ENCODE measurements at regions not wholly inside any gene's neighbourhood (a gene's known extent, or its start where the extent isn't known, plus 50 kb on each side); places are given as distances from the start of the nearest gene placed in this dataset.

- DNase-seq: no peak
Measured at GRCh38 chr2:6492573-6492972, 373.1 kb downstream of the CMPK2 start.

- DNase-seq: no peak
Measured at GRCh38 chr2:6493266-6493665, 372.4 kb downstream of the CMPK2 start.

- DNase-seq: no peak
Measured at GRCh38 chr2:6493669-6494068, 372.0 kb downstream of the CMPK2 start.

GRCh38 chr2:6495466-6495865 is 370.2 kb downstream of the CMPK2 start:
- DNase-seq: no peak

- no peak for DNase-seq
Measured at GRCh38 chr2:6496376-6496775, 369.3 kb downstream of the CMPK2 start.

- DNase-seq: no peak
Measured at GRCh38 chr2:6497048-6497447, 368.7 kb downstream of the CMPK2 start.

- DNase-seq: no peak
Measured at GRCh38 chr2:6498841-6499240, 366.9 kb downstream of the CMPK2 start.

GRCh38 chr2:6499691-6500090 is 366.0 kb downstream of the CMPK2 start:
- DNase-seq: no peak

GRCh38 chr2:6506361-6506794 is 359.3 kb downstream of the CMPK2 start:
- peak; percentile 79 for DNase-seq

GRCh38 chr2:6506859-6507258 is 358.8 kb downstream of the CMPK2 start:
- no peak for DNase-seq

- no peak for DNase-seq
Measured at GRCh38 chr2:6510532-6510931, 355.2 kb downstream of the CMPK2 start.

- no peak for DNase-seq
Measured at GRCh38 chr2:6512589-6512988, 353.1 kb downstream of the CMPK2 start.

GRCh38 chr2:6516674-6517073 is 349.0 kb downstream of the CMPK2 start:
- no peak for DNase-seq

GRCh38 chr2:6518361-6518760 is 347.3 kb downstream of the CMPK2 start:
- no peak for DNase-seq

GRCh38 chr2:6523476-6523875 is 342.2 kb downstream of the CMPK2 start:
- no peak for DNase-seq

- DNase-seq: no peak
Measured at GRCh38 chr2:6524691-6525474, 340.8 kb downstream of the CMPK2 start.

- no peak for DNase-seq
Measured at GRCh38 chr2:6525475-6525964, 340.2 kb downstream of the CMPK2 start.

- DNase-seq: no peak
Measured at GRCh38 chr2:6526093-6526824, 339.4 kb downstream of the CMPK2 start.

GRCh38 chr2:6531304-6531703 is 334.4 kb downstream of the CMPK2 start:
- DNase-seq: no peak

GRCh38 chr2:6535572-6535971 is 330.1 kb downstream of the CMPK2 start:
- no peak for DNase-seq

- no peak for DNase-seq
Measured at GRCh38 chr2:6538607-6539006, 327.1 kb downstream of the CMPK2 start.

GRCh38 chr2:6545336-6545735 is 320.4 kb downstream of the CMPK2 start:
- no peak for DNase-seq

- DNase-seq: no peak
Measured at GRCh38 chr2:6545795-6546194, 319.9 kb downstream of the CMPK2 start.

- no peak for DNase-seq
Measured at GRCh38 chr2:6554466-6554865, 311.2 kb downstream of the CMPK2 start.

Measured in kidney glomerular epithelial cell (primary cell).